Nephron (organoid): ENCODE measurements at regions not wholly inside any gene's neighbourhood (a gene's known extent, or its start where the extent isn't known, plus 50 kb on each side); places are given as distances from the start of the nearest gene placed in this dataset.

Experiments
- H3K27ac Mint-ChIP-seq, 3 experiments: 2 replicates each; pipeline ENCODE4 v1.8.0; 2020; ENCODE audit warnings: mixed read lengths in 3 of 3, mild to moderate bottlenecking in 2 of 3, moderate library complexity in 1 of 3
- H3K27me3 Mint-ChIP-seq: 2 replicates; pipeline ENCODE4 v1.8.0; 2021; ENCODE audit warnings: low read depth, mild to moderate bottlenecking, moderate library complexity, mixed read lengths
- H3K36me3 Mint-ChIP-seq: 2 replicates; pipeline ENCODE4 v1.8.0; 2020; ENCODE audit warnings: low read depth, mixed read lengths
- H3K4me1 Mint-ChIP-seq: 2 replicates; pipeline ENCODE4 v1.8.0; 2020; ENCODE audit warnings: mixed read lengths
- H3K4me3 Mint-ChIP-seq, 3 experiments: 2 replicates each; pipeline ENCODE4 v1.8.0; 2020; ENCODE audit warnings: mild to moderate bottlenecking in 3 of 3, mixed read lengths in 3 of 3, moderate library complexity in 2 of 3
- H3K9me3 Mint-ChIP-seq: 2 replicates; pipeline ENCODE4 v1.8.0; 2020; ENCODE audit warnings: mixed read lengths
- TF ChIP-seq, protein P1 (sequence below), 3 experiments: fragments of 200-600 bp; sonication (generic); IDR thresholded peaks; one replicate each; pipeline ENCODE4 v1.5.0; 2021; ENCODE audit warnings: antibody characterized with exemption in 3 of 3; ENCODE audit not compliant: unreplicated experiment in 3 of 3

DNA sequence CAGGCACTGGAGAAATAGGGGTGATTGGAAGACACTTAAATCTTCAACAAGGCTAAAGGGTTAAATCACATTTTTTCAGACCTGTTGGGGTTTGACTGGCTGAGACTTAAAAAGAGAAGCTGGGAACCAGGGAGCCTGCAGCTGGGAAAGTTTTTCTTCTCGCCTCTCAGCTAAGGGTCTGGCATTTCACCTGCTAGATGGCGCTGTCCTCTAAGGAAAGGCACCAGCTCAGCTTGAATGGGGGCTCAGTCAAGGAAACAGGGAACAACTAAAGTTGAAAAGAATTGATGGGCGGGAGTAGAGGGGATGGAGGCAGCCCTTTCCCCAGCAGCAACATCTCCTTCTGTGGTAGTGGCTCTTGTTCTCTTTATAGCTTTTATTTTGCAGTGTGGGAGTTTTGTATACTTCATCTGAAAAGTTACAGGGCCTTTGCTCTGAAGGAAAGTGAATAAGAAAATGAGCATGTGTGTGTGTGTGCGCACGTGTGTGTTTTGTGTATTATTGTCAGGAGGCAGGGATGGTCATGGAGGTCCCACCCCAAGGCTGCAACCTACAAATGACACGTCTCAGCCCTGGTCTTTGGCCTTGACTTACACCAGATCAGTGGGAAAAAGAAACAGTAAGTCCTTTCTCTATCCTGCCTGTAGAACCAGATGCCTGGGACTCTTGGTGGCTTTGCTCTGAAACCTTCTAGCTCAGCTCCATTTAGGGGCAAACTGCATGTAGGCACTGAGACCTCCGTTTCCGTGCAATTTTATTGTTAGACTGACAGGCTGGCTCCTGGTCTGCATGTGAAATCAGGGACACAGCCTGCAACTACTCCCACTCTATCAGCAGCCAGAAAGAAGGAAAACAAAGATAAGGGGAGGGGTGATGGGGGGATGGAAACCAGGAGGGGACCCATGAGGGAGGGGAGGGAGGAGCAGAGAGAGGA, 316.2 kb upstream of the CLINT1 start:
- peak overlapping the region; percentile 79 to 97 (median 93) for H3K27ac Mint-ChIP-seq
- TF ChIP-seq, protein P1, sequence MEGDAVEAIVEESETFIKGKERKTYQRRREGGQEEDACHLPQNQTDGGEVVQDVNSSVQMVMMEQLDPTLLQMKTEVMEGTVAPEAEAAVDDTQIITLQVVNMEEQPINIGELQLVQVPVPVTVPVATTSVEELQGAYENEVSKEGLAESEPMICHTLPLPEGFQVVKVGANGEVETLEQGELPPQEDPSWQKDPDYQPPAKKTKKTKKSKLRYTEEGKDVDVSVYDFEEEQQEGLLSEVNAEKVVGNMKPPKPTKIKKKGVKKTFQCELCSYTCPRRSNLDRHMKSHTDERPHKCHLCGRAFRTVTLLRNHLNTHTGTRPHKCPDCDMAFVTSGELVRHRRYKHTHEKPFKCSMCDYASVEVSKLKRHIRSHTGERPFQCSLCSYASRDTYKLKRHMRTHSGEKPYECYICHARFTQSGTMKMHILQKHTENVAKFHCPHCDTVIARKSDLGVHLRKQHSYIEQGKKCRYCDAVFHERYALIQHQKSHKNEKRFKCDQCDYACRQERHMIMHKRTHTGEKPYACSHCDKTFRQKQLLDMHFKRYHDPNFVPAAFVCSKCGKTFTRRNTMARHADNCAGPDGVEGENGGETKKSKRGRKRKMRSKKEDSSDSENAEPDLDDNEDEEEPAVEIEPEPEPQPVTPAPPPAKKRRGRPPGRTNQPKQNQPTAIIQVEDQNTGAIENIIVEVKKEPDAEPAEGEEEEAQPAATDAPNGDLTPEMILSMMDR (IDR thresholded peaks at IDR 0.05; ENCODE audit: unreplicated experiment in 3 of 3) = peak; percentile 67 to 80 (median 80)
- H3K36me3 Mint-ChIP-seq = no peaks in the 10 kb centered on the region
- peaks cover 38% of the 10 kb centered on the region for H3K4me1 Mint-ChIP-seq
- peak overlapping the region in 2 of 3 experiments; percentile 7 to 19 for H3K4me3 Mint-ChIP-seq
- peaks cover 18% of the 10 kb centered on the region for H3K27me3 Mint-ChIP-seq
- no peaks in the 10 kb centered on the region for H3K9me3 Mint-ChIP-seq

DNA sequence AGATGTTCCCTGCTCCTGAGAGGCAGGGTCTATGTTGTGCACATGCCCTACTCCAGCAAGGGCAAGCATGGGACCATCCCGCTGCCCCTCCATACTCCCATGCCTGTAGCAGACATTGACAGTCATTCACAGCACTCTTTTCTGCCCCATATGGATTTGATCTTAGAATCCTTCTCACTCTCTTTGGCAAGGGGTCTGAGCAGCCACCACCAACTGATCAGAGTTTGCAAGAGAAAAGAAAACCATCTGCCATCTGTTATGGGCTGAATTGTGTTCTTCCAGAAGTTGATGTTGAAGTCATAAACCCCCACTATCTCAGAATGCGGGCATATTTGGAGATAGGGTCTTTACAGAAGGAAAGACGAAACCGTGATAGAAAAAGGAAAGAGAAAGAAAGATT, 315.1 kb upstream of the CLINT1 start:
- Mint-ChIP-seq H3K27me3 (peaks cover 21% of the 10 kb centered on the region), H3K9me3 (no peaks in the 10 kb centered on the region), H3K36me3 (no peaks in the 10 kb centered on the region), H3K4me1 (peaks cover 38% of the 10 kb centered on the region), H3K4me3 (no peak overlapping the region), H3K27ac (no peak overlapping the region)
- TF ChIP-seq, protein P1 (IDR thresholded peaks at IDR 0.05; ENCODE audit: unreplicated experiment in 3 of 3) = no peak

DNA sequence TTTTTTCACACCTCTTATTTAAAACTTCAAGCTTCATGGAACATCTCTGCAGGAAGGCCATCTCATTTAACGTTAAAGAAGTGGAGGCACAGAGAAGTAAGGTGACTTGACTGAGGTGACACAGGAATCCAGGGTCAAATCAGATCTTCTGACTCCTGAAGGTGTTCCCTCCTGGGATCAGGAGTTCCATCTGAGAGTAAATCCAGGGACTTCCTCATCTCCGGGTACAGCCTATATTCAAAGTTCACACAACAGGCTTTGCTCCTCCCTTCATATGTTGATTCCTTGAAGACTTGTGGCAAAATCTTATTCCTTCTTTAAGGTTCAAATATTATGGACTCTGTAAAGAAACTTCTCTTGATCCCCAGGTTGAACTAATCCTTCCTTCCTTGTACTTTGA, 313.1 kb upstream of the CLINT1 start:
- Mint-ChIP-seq H3K9me3 (no peaks in the 10 kb centered on the region), H3K36me3 (no peaks in the 10 kb centered on the region), H3K4me3 (no peak overlapping the region), H3K4me1 (peaks cover 21% of the 10 kb centered on the region), H3K27me3 (peaks cover 16% of the 10 kb centered on the region), H3K27ac (no peak overlapping the region)
- TF ChIP-seq, protein P1 (IDR thresholded peaks at IDR 0.05; ENCODE audit: unreplicated experiment in 3 of 3) = no peak

DNA sequence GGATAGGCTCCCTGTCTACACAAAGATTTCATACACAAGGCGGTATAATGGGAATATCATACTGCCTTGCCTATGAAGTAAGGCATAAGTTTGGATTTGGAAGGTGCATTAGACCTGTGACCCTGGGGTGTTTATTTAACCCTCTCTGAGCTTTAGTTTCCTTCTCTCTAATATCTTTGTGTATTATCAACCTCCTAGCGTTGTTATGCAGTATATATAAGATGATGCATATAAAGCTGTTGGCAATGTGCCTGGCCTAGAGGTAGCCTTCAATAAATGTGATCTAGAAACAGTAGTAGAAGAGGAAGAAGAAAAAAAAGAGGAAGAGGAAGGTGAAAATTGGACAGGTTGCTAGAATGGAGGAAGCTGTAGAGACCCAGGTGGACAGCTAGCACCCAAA, 311.6 kb upstream of the CLINT1 start:
- H3K27me3 Mint-ChIP-seq = peaks cover 13% of the 10 kb centered on the region
- H3K27ac Mint-ChIP-seq = no peak overlapping the region
- H3K9me3 Mint-ChIP-seq = no peaks in the 10 kb centered on the region
- H3K4me1 Mint-ChIP-seq = peaks cover 8% of the 10 kb centered on the region
- no peaks in the 10 kb centered on the region for H3K36me3 Mint-ChIP-seq
- TF ChIP-seq, protein P1 (IDR thresholded peaks at IDR 0.05; ENCODE audit: unreplicated experiment in 3 of 3) = no peak
- no peak overlapping the region for H3K4me3 Mint-ChIP-seq

DNA sequence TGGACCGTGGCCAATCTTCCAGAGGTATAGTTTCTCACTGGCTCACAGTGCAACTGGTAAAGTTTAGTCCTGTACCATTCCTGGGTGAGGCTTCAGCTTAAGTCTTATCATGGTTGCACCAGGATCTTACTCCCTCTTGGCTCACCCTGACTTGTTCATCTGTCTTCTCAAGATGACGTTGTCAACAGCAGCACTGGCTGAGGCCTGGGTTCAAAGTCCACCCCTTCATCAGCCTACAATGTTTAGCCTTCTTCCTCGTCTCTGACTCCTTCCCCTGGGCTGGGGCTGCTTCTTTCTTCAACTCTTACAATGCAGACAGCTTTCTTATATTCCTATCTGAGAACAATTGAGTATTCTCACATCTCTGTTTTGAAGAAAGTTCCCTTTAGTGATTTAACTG, 311.1 kb upstream of the CLINT1 start:
- H3K4me3 Mint-ChIP-seq = no peak overlapping the region
- no peak overlapping the region for H3K27ac Mint-ChIP-seq
- no peaks in the 10 kb centered on the region for H3K36me3 Mint-ChIP-seq
- peaks cover 4% of the 10 kb centered on the region for H3K4me1 Mint-ChIP-seq
- H3K9me3 Mint-ChIP-seq = no peaks in the 10 kb centered on the region
- TF ChIP-seq, protein P1 (IDR thresholded peaks at IDR 0.05; ENCODE audit: unreplicated experiment in 3 of 3) = no peak
- peaks cover 13% of the 10 kb centered on the region for H3K27me3 Mint-ChIP-seq

DNA sequence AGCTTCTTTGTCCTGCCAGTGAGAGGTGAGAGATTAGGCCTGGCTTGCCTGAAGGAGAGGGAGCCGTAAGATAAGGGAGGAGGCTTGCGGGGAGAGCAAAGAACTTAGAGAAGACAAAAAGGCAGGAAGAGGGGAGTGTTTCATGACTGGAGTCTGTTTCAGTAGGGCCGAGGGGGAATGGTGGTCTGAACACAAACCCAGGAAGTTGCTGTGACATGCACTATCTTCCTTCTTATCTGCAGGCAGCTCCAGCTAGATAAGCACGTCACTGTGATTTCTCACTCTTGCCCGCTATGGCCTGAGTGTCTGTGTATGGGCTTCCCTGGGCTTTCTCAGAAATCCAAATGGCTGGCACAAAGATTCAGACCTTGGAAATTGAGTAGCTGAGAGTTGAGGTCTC, 307.5 kb upstream of the CLINT1 start:
- Mint-ChIP-seq H3K4me3 (no peak overlapping the region), H3K4me1 (peaks cover 6% of the 10 kb centered on the region), H3K36me3 (no peaks in the 10 kb centered on the region), H3K27ac (peak overlapping the region; percentile 4 to 63 (median 19)), H3K27me3 (peaks cover 5% of the 10 kb centered on the region), H3K9me3 (no peaks in the 10 kb centered on the region)
- TF ChIP-seq, protein P1 (IDR thresholded peaks at IDR 0.05; ENCODE audit: unreplicated experiment in 3 of 3) = no peak
